GM19351 (cell line): ENCODE measurements at regions not wholly inside any gene's neighbourhood (a gene's known extent, or its start where the extent isn't known, plus 50 kb on each side); places are given as distances from the start of the nearest gene placed in this dataset.

ENCODE experiments used
- ATAC-seq: cut with Tn5 transposase; IDR thresholded peaks from one replicate; pipeline ENCODE4 v1.9.1; 2021; ENCODE audit warnings: mild to moderate bottlenecking, moderate library complexity; ENCODE audit not compliant: unreplicated experiment

GRCh38 chr9:118984607-118985006 is 384.6 kb downstream of the BRINP1 start:
- no peak for ATAC-seq

- ATAC-seq, result no peak
Observed at GRCh38 chr9:118985851-118986250, 383.4 kb downstream of the BRINP1 start.

GRCh38 chr9:118987167-118987566 is 382.1 kb downstream of the BRINP1 start:
- no peak for ATAC-seq

GRCh38 chr9:118990949-118991348 is 378.3 kb downstream of the BRINP1 start:
- ATAC-seq, result no peak

DNA sequence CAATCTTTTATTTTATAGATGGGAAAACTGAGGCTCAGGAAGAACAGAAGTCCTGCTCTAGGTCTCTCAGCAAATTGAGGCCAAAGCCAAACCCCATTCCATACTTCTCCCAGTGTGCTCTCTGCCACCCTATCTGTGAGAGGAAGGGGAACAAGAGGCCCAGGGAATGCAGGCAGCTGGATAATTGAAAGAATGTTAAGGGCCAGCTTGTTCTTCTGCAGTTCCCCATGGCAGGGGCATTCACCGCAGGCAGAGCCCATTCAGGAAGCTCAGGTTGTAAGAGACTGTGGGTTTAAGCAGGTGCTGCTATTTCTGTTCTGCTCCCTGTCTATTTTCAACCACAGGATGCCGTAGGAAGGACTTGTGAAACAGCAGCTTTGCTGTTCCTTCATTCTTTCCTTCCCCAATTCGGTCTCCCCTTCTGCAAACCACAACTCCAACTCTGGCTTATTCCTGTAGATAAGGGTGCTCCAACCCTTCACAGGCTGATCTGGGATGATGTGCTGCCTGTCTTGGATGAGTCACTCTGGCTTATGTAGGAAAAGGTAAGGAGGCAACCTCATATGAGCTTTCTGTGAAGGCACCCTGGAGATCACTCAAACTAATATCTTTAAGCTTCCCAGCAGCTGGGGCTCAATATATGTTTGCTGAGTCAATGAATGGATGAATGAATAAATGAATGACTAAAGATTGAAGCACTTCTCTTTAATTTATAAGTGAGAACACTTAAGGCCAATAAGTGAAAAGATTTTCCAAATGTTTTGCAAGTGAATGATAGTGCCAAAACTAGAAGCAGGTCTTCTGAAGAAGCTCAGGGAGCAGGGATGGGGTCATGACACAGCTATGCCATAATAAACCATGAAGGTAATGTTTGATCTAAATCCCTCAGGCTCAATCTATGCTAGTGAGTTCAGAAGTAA is 377.6 kb downstream of the BRINP1 start:
- no peak for ATAC-seq

- no peak for ATAC-seq
Observed at GRCh38 chr9:118992813-118993794, 376.1 kb downstream of the BRINP1 start.

- ATAC-seq, result no peak
Observed at GRCh38 chr9:118993965-118994364, 375.3 kb downstream of the BRINP1 start.

GRCh38 chr9:119002491-119002890 is 366.7 kb downstream of the BRINP1 start:
- no peak for ATAC-seq

- ATAC-seq, result no peak
Observed at GRCh38 chr9:119003201-119003611, 366.0 kb downstream of the BRINP1 start.

GRCh38 chr9:119003882-119004617 is 365.2 kb downstream of the BRINP1 start:
- no peak for ATAC-seq

- ATAC-seq, result no peak
Observed at GRCh38 chr9:119004618-119004990, 364.6 kb downstream of the BRINP1 start.

- ATAC-seq, result no peak
Observed at GRCh38 chr9:119005162-119005561, 364.1 kb downstream of the BRINP1 start.

DNA sequence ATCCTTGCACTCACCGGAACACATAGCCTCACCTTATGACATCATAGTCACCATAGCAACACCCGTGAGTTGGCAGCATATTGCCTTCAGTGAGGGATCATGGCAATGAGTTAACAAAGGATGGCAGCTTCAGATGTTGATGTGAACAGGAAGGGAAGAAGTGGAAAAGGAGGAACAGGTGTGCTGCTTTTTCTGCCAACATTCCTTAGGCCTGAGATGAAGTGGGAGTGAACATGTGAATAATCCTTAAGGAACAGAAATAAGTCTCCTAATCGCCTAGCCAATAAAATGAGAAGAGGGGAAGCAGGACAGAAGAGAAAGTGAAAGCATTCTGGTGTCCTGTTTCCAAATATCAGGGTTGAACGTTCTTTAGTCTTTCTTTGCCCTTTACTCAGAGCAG is 360.0 kb downstream of the BRINP1 start:
- ATAC-seq, result no peak

- no peak for ATAC-seq
Observed at GRCh38 chr9:119020284-119020683, 349.0 kb downstream of the BRINP1 start.

- no peak for ATAC-seq
Observed at GRCh38 chr9:119020730-119021333, 348.4 kb downstream of the BRINP1 start.

DNA sequence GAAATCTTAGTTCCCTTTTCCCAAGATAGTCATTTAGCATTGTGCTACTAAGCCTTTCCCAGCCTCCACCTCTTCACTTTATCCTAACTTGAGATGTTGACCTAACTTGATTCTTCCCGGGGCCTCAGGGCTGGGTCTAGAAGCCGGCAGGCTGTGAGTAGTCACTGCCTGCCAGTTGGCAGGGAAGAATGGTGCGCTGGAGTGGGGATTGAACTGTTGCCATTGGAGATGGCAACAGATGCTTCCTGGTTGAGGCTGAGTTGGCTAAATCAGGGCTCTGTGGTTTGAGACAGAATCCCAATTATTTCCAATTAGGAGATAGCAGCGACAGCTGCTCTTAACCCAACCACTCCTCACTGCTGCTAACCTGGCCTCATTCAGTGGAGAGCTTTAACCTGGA is 343.1 kb downstream of the BRINP1 start:
- ATAC-seq, result no peak

DNA sequence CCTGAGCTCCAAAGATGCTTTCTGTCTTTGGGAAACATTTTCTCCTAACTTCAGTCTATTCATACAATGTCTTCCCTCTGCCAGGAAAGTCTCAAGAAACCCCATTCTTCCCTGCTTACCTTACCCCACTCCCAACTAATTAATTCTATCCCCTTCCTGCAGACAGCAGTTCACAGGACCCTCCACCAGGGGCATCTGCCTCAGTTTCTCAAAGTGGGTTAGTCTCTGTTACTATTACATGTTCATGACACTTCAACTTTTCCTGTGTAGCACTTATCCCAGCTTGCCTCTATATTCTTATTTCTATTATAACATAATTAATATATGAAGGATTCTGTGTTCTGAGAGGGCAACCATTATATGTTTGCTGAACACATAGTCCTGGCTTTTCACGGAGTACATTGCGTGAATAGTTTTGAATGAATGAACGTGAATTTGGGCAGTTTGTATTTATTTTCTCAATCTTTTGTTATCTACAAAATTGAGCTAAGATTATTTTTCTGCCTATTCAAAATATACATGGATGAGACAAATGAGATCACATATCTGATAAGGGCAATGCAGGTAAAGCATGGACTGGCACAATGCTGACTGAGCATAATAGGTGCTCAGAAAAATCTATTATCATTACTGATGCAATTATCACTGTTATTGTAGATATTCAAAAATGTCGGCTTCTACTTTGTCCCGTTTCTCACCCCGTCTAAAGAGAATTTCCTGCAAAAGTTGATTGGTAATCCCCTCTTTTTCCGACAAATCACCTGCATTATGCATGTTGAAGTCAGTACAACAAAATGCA is 341.1 kb downstream of the BRINP1 start:
- no peak for ATAC-seq

GRCh38 chr9:119029886-119030285 is 339.3 kb downstream of the BRINP1 start:
- ATAC-seq, result no peak

DNA sequence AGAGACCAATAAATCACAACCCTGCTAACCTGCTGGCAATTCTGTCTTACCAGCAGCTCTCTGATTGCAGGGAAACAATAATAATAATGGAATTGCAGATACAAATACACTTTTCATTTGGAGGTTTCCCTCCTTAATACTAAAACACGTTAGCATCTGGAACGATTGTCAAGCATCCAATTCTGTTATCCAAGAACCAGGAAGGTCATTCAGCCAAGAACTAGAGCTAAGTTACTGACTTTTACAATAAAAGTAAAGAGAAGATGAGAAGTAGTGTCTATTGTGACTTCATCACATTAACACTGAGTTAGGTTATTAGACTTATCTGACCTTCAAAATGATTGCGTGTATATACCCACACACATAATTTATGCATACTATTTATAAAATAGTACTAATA is 335.6 kb downstream of the BRINP1 start:
- ATAC-seq, result no peak

DNA sequence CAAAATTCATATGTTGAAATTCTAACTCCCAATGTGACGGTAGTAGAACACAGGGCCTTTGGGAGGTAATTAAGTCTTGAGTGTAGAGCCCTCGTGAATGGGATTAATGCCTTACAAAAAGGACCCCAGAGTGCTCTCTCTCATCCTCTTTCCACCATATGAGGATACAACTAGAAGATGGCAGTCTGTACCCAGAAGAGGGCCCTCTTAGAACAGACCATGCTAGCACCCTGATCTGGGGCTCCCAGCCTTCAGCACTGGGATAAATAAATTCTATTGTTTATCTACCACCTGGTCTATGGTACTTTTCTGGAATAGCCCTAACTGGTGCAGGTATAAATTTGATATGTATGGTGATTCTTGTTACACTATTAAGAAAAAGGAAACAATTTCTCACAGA is 332.3 kb downstream of the BRINP1 start:
- ATAC-seq, result no peak
